GM19452 (cell line): ENCODE measurements at regions not wholly inside any gene's neighbourhood (a gene's known extent, or its start where the extent isn't known, plus 50 kb on each side); places are given as distances from the start of the nearest gene placed in this dataset.

ENCODE experiments used
- ATAC-seq: cut with Tn5 transposase; IDR thresholded peaks from one replicate; pipeline ENCODE4 v1.9.1; 2021; ENCODE audit not compliant: unreplicated experiment

- peak; percentile 34 for ATAC-seq
Observed at GRCh38 chr14:32254952-32255679, 52.0 kb upstream of the RNU6-8 start.

DNA sequence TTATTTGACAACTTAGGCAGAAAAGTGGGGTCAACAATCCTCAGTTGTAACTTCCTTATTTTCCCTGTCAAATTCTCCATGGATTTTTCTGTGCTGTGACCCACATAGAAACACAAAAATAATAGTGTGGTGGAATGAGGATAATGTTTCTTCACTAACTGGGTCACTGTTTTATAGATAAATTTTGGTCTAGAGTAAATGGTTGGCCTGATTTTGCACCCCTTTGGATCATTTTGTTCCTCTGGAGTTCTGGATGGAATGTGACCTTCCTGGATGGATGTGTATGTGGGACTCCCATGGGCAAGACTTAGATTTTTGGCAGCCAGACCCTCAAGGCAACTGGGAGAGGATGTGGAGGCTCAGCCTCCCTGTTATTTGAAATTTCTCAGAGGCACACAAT is 52.7 kb upstream of the RNU6-8 start:
- ATAC-seq, result no peak

DNA sequence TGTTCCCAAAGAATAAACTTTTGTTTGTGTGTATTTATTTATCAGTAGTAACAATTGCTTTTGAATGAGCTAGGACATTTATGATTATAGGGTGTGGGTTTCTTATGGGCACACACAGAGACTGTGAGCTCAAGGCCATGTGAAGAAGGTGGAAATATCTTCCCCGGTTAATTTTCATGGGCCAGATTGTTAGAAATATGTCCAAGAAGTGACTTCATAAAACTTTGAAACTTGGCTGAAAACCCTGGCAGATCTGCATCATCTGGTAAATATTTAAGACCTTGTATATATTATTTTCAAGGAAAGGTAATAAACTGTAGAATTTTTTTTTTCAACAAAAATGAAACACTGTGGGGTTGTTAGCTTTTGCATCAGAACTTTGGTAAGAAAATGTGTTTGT is 53.5 kb upstream of the RNU6-8 start:
- ATAC-seq, result no peak

DNA sequence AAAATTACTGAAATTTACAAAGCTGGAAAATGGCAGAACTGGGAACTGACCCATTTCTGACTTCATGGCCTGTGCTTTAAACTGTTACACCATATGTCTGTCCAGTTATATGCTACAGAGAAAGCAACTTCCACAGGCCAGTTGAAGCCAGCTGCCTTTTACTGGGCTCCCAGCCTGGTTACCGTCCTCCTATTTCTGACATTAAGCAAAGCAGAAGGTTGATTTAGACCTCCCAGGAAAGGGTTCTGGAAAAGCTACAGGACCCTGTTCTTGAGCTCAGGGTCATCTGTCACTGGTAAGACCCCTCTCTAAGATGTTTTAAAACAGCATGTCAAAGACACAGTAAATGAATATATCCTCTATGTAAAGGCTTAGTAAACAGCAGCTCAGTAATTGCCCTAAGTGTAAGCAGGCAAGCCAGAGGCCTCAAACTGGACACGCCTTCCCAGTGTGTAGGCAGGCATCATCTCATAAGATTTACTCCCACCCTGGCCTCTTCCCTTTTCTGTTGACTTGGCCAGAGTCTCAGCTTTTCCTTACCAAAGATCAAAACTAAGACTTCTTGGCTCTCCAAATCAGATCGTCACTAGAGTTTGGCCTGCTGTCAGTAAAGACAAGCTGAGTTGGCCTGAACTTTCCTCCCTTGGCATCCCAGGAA is 55.4 kb upstream of the RNU6-8 start:
- no peak for ATAC-seq

- ATAC-seq, result peak; percentile 87
Observed at GRCh38 chr14:32259368-32260013, 56.4 kb upstream of the RNU6-8 start.

DNA sequence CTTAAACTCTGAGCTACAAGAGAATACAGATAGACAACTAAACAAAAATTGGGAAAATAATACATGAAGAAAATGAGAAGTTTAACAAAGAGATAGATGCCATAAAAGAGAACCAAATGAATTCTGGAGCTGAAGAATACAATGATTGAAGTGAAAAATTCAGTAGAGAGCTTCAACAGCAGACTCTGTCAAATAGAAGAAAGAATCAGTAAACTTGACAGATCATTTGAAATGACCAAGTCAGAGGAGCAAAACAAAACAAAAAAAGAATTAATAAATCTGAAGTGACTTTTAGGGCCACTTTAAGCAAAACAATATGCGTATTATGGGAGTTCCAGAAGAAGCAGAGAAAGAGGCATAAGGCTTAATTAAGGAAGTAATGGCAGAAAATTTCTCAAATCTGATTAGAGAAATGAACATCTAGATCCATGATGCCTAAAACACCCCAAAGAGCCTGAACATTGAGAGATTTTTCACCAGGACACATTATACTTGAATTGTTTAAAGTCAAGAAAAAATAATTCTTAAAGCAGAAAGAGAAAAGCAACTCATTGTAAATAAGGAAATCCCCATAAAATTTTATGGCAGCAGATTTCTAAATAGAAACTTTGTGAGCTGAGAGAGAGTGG is 61.0 kb upstream of the RNU6-8 start:
- no peak for ATAC-seq

DNA sequence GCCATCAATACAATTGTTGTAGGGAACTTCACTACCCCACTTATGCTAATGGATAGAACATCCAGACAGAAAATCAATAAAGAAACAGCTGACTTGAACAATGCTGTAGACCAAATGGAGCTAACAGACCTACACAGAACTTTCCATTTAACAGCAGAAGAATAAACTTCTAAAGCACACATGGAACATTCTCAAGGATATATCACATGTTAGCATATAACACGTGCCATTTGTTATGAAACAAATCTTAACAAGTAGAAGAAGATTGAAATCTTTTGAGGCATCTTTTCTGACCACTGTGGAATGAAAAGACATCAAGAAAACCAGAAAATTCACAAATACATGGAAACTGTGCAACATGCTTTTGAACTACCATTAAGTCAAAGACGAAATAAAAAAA is 62.5 kb upstream of the RNU6-8 start:
- no peak for ATAC-seq

- ATAC-seq, result no peak
Observed at GRCh38 chr14:32277998-32278397, 51.1 kb upstream of the AKAP6 start.
